BLaER1 treated with 17β-estradiol and CSF1 and Interleukin-3, amounts not matched to agents 10 nM and 100 nM (cell line): ENCODE measurements at regions not wholly inside any gene's neighbourhood (a gene's known extent, or its start where the extent isn't known, plus 50 kb on each side); places are given as distances from the start of the nearest gene placed in this dataset.

Experiments
- H3K27ac ChIP-seq, 11 experiments: shearing (Covaris generic); formaldehyde crosslinking; 2 replicates each; pipeline ENCODE4 v1.8.1; 2022
- H3K27me3 ChIP-seq, 11 experiments: shearing (Covaris generic); formaldehyde crosslinking; 2 replicates each; pipeline ENCODE4 v1.8.1; 2022
- H3K36me3 ChIP-seq, 11 experiments: shearing (Covaris generic); formaldehyde crosslinking; 2 replicates each; pipeline ENCODE4 v1.8.1; 2022
- H3K4me1 ChIP-seq, 10 experiments: shearing (Covaris generic); formaldehyde crosslinking; 2 replicates each; pipeline ENCODE4 v1.8.1; 2022
- H3K4me2 ChIP-seq, 11 experiments: shearing (Covaris generic); formaldehyde crosslinking; 2 replicates each; pipeline ENCODE4 v1.8.1; 2022
- H3K4me3 ChIP-seq, 10 experiments: shearing (Covaris generic); formaldehyde crosslinking; 2 replicates each; pipeline ENCODE4 v1.8.1; 2022
- H3K9ac ChIP-seq, 11 experiments: shearing (Covaris generic); formaldehyde crosslinking; 2 replicates each; pipeline ENCODE4 v1.8.1; 2022
- H3K9me3 ChIP-seq, 11 experiments: shearing (Covaris generic); formaldehyde crosslinking; replicated peaks in 1 of 11; 2 replicates each; pipeline ENCODE4 v1.8.1; 2022
- H4K20me1 ChIP-seq, 11 experiments: shearing (Covaris generic); formaldehyde crosslinking; 2 replicates each; pipeline ENCODE4 v1.8.1; 2022
- Cebpa-rat ChIP-seq, 11 experiments: shearing (Covaris generic); IDR thresholded peaks; 2 replicates each; pipeline ENCODE4 v1.8.1; 2022

DNA sequence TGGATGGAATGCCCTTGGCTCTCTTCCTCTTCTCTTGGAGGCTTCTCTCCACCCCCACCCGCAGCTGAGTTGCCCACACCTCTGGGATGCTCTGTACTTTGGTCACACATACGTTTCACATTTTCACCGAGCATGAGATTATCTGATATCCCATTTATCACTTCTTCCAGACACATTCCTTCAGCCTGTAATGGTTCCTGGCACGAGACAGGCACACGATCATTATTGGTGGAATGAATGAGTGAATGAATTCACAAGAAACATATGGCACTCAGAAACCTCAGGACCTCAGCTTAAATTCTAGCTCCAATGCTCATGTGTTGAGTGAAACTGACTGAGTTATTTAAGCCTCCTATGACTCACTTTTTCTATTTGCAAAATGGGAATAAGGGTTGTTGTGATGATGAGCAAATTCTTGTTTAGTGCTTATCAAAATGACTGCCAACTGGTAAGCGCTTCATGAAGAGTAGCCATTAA is 242.7 kb upstream of the JUN start:
- H3K4me3 ChIP-seq, result no peak overlapping the region
- H3K9ac ChIP-seq, result no peak overlapping the region
- H3K36me3 ChIP-seq, result no peaks in the 10 kb centered on the region
- no peaks in the 10 kb centered on the region for H3K9me3 ChIP-seq
- peaks cover 13 to 44% (median 20%) of the 10 kb centered on the region in 10 experiments for H3K4me1 ChIP-seq
- no peaks in the 10 kb centered on the region for H4K20me1 ChIP-seq
- TF ChIP-seq Cebpa-rat (IDR thresholded peaks at IDR 0.05), result no peak
- H3K4me2 ChIP-seq, result peak overlapping the region; percentile 40 to 67 (median 57)
- no peaks in the 10 kb centered on the region for H3K27me3 ChIP-seq
- peak overlapping the region in 5 of 11 experiments; percentile 11 to 51 (median 41); a peak in 6 of 22 replicates for H3K27ac ChIP-seq

DNA sequence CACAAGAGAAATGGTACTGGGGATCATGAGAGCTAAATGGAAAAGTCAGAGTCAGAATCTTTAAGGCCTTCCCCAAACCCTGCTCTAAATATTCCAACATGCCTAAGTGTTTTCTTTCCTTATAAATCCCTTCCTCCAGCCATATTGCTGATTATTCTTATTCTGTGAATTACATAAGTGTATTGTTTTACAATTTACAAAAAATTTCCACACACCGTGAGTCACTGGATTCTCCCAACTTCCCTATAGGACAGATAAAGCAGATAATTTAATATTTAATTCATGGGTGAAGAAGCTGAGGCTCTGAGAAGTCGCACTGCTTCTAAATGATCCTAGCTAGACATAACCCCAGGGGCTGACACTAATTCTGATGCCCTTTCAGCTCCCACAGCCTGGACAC is 243.3 kb upstream of the JUN start:
- no peaks in the 10 kb centered on the region for H3K9me3 ChIP-seq
- no peaks in the 10 kb centered on the region for H3K36me3 ChIP-seq
- TF ChIP-seq Cebpa-rat (IDR thresholded peaks at IDR 0.05), result no peak
- H3K4me2 ChIP-seq, result peak overlapping the region in 3 of 11 experiments; percentile 40 to 67 (median 48); a peak in 6 of 22 replicates
- peaks cover 13 to 39% (median 20%) of the 10 kb centered on the region in 10 experiments for H3K4me1 ChIP-seq
- H3K27me3 ChIP-seq, result no peaks in the 10 kb centered on the region
- H3K4me3 ChIP-seq, result no peak overlapping the region
- peak overlapping the region in 1 of 11 experiments; percentile 26; a peak in 1 of 22 replicates for H3K27ac ChIP-seq
- H3K9ac ChIP-seq, result no peak overlapping the region
- no peaks in the 10 kb centered on the region for H4K20me1 ChIP-seq

DNA sequence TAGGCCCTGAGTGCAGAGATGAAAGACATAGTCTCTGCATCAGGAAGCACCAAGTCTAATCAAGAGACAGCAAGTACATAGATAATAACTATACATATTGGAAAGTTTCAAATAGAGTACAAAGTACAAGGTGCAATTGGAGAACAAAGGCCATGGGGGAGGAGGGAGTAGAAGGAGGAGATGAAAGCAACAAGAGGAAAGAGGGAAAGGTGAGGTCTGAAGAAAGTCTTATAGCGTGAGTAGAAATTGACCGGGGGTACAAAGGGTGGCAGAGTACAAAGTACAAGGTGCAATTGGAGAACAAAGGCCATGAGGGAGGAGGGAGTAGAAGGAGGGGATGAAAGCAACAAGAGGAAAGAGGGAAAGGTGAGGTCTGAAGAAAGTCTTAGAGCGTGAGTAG is 244.2 kb upstream of the JUN start:
- TF ChIP-seq Cebpa-rat (IDR thresholded peaks at IDR 0.05), result no peak
- Histone ChIP-seq H4K20me1 (no peaks in the 10 kb centered on the region), H3K4me1 (peaks cover 13 to 39% (median 20%) of the 10 kb centered on the region in 10 experiments), H3K9me3 (no peaks in the 10 kb centered on the region), H3K27me3 (no peaks in the 10 kb centered on the region), H3K4me2 (no peak overlapping the region), H3K4me3 (no peak overlapping the region), H3K9ac (no peak overlapping the region), H3K27ac (no peak overlapping the region), H3K36me3 (no peaks in the 10 kb centered on the region)

DNA sequence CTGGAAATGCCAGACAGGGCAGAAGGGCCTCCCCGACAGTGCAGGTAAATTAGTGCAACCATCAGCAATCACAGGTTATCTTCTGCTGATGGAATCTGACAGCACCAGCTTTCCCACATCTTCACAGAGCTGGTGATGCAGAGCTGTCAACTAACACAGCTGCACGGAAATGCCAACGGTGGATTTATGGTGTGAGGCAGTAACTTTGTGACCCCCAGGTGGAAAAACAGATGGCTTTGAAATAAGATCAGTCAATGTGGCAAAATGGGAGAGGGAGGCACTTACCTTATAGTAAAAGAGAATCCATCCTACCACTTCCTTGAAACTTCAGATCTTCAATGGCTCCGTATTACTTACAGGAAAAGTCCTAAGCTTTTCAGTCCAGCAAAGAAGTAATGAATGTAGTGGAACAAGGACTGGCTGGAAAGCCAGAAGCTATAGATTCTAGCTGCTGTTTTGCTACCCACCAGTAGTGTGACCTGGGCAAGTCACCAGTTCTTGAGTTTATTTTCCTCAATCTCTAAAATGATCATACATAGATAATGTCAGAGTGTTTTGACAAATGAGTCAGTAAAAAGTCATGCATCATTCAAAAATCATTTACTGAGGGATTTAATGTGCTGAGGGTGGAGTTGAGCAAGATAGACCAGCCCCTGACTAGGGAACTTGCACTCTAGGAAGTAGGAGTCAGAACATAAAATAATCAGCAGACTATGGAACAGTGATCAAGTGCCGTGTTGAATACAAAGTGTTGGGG is 245.7 kb upstream of the JUN start:
- Histone ChIP-seq H3K9ac (no peak overlapping the region), H3K27ac (no peak overlapping the region), H3K36me3 (no peaks in the 10 kb centered on the region), H3K4me3 (no peak overlapping the region), H3K4me2 (0 out of 22 replicates have a peak overlapping the region, but pooled peaks of 1 of the 11 experiments have one; percentile 1), H3K27me3 (no peaks in the 10 kb centered on the region), H3K4me1 (peaks cover 13 to 39% (median 20%) of the 10 kb centered on the region in 10 experiments), H4K20me1 (no peaks in the 10 kb centered on the region), H3K9me3 (no peaks in the 10 kb centered on the region)
- TF ChIP-seq Cebpa-rat (IDR thresholded peaks at IDR 0.05), result no peak

DNA sequence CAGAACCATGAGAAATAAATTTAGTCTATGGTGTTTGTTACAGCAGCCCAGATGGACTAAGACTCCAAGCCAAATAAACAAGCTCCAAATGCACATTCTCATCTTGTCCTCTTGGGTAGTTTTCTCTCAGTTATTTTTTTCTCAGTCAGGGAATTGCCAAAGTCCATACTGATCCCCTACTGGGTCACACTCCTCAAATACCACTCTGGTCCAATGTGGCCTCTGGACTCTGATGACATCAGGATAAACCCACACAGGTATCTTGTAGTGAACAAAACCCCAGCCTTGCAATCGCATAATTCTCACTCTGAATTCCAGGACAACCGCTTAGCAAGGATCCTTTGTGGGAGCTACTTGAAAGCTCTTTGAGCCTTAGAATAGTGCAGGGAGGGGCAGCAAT is 248.4 kb upstream of the JUN start:
- Histone ChIP-seq H3K27ac (no peak overlapping the region), H3K4me3 (no peak overlapping the region), H4K20me1 (no peaks in the 10 kb centered on the region), H3K9ac (no peak overlapping the region), H3K9me3 (no peaks in the 10 kb centered on the region), H3K4me2 (no peak overlapping the region), H3K27me3 (no peaks in the 10 kb centered on the region), H3K4me1 (peaks cover 0 to 13% (median 0%) of the 10 kb centered on the region in 10 experiments; a peak in 6 of 20 replicates), H3K36me3 (no peaks in the 10 kb centered on the region)
- no peak for TF ChIP-seq Cebpa-rat (IDR thresholded peaks at IDR 0.05)

DNA sequence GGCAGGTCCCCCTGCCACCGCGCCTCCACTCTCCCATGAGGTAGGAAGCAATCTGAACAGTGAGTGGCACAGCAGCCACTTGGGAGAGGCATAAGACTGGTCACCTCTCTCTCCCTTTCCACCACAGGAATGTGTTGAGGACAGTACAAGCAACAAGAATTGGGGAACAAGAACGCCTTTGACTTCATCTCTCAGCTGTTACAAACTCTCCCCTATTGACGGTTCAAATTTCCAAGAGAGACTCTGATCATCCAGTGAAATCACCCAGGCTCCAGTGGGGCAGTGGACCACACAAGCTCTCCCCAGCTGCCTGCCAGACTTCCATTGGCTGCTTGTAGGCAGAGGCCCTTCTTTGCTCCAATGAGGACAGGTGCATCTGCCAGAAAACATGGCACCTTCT is 249.9 kb upstream of the JUN start:
- Histone ChIP-seq H3K4me3 (no peak overlapping the region), H3K36me3 (no peaks in the 10 kb centered on the region), H3K9ac (no peak overlapping the region), H3K27ac (no peak overlapping the region), H3K27me3 (no peaks in the 10 kb centered on the region), H4K20me1 (no peaks in the 10 kb centered on the region), H3K4me1 (peaks cover 0 to 9% (median 0%) of the 10 kb centered on the region in 10 experiments; a peak in 2 of 20 replicates), H3K9me3 (no peaks in the 10 kb centered on the region), H3K4me2 (no peak overlapping the region)
- no peak for TF ChIP-seq Cebpa-rat (IDR thresholded peaks at IDR 0.05)

DNA sequence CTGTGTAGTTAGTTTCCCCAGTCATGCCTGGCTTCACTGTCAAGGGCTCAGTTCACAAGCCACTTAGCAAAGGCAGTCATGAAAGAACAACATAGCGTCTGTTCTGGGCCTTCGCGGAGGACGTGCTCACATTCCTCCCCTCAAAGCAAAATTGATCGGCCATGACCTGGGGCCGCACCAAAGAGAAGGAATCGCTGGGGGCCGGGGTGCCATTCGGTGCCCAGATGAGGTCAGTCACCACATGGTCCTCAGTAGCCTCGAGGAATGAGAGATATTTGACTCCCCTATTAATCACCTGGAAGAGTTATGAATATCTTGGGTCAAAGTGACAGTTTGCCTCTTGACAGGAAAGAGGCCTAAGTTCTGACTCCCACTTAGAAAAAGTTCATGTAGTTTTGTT is 251.1 kb upstream of the JUN start:
- H4K20me1 ChIP-seq, result no peaks in the 10 kb centered on the region
- H3K27me3 ChIP-seq, result no peaks in the 10 kb centered on the region
- H3K4me2 ChIP-seq, result no peak overlapping the region
- no peak for TF ChIP-seq Cebpa-rat (IDR thresholded peaks at IDR 0.05)
- no peak overlapping the region for H3K27ac ChIP-seq
- no peak overlapping the region for H3K9ac ChIP-seq
- no peaks in the 10 kb centered on the region for H3K9me3 ChIP-seq
- no peak overlapping the region for H3K4me3 ChIP-seq
- no peaks in the 10 kb centered on the region for H3K36me3 ChIP-seq
- peaks cover 0 to 3% (median 0%) of the 10 kb centered on the region in 10 experiments; a peak in 2 of 20 replicates for H3K4me1 ChIP-seq

DNA sequence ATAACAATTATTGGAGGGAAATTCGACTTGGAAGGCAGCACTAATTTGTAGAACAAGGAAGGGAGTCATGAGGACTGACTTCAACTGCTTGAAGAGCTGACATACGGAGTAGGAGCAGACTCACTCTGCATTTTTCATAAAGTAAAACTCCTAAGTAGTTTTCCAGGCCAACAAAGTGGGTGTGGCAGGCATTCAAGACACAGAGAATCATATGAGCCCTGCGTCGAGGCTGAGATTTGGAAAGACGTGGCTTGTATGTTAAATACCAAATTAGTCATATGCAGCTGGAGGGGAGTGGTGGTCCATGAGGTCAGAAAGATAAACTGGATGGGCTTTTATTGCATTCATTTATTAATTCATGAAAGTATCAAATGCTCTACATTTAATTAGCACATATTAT is 255.7 kb upstream of the JUN start:
- H3K36me3 ChIP-seq, result no peaks in the 10 kb centered on the region
- H3K9me3 ChIP-seq, result no peaks in the 10 kb centered on the region
- no peak for TF ChIP-seq Cebpa-rat (IDR thresholded peaks at IDR 0.05)

DNA sequence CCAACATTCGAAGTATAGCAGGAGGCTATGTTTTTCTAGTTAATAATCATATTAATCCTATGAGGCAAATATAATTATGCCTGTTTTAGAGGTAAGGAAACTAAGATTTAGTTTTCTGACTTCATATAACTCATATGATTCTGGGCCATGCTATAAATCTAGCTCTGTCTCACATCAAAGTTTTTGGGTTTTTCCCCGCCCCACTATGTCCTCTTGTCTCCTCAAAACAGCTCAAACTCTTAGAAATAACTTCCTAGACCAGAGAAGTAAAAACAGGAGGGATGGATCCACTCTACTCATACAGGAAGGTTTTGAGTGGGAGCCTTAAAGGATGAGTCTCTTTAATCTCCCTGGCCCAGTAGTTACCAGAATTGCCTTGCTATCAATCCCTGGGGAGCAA is 256.4 kb upstream of the FGGY start:
- Histone ChIP-seq H3K27me3 (no peaks in the 10 kb centered on the region), H3K27ac (no peak overlapping the region), H4K20me1 (no peaks in the 10 kb centered on the region), H3K4me3 (no peak overlapping the region), H3K4me1 (peaks cover 0 to 40% (median 0%) of the 10 kb centered on the region in 10 experiments; a peak in 6 of 20 replicates), H3K4me2 (peak overlapping the region in 1 of 11 experiments; percentile 78; a peak in 1 of 22 replicates), H3K9ac (no peak overlapping the region), H3K9me3 (no peaks in the 10 kb centered on the region), H3K36me3 (no peaks in the 10 kb centered on the region)
- TF ChIP-seq Cebpa-rat (IDR thresholded peaks at IDR 0.05), result no peak

More for the DNA sequence above, 255.7 kb upstream of the JUN start:
- Histone ChIP-seq H3K4me2 (no peak overlapping the region), H3K27ac (no peak overlapping the region), H3K27me3 (no peaks in the 10 kb centered on the region), H4K20me1 (no peaks in the 10 kb centered on the region), H3K4me3 (no peak overlapping the region), H3K9ac (no peak overlapping the region), H3K4me1 (peaks cover 0 to 35% (median 0%) of the 10 kb centered on the region in 10 experiments; a peak in 6 of 20 replicates)
